Stimulated activated CD8-positive, alpha-beta memory T cell treated with anti-CD3 and anti-CD28 coated beads, Interleukin-2, amount 100 ng/mL, for 1 hour (primary cell): ENCODE measurements at regions not wholly inside any gene's neighbourhood (a gene's known extent, or its start where the extent isn't known, plus 50 kb on each side); places are given as distances from the start of the nearest gene placed in this dataset.

ENCODE experiments used
- DNase-seq, 2 donors: peaks; one replicate each; pipeline ENCODE4 v3.0.0-alpha.2; 2020; ENCODE audit warnings: low read depth in 2 of 2

GRCh38 chr6:105452924-105453756 lies 50.3 kb upstream of the PREP start:
- DNase-seq: peak; percentile 24 to 36
